Right lobe of liver (tissue), 6 donors: ENCODE measurements at regions not wholly inside any gene's neighbourhood (a gene's known extent, or its start where the extent isn't known, plus 50 kb on each side); places are given as distances from the start of the nearest gene placed in this dataset.
"Not testable (repeated sequence)": the region's sequence is repeated elsewhere in the genome, so short reads cannot be mapped to it uniquely, and the experiment has no call there.

Experiments
- ATAC-seq, 4 donors: fragments of 200-7000 bp; cut with Tn5 transposase; one replicate each; pipeline ENCODE4 v1.9.1; 2020; ENCODE audit warnings: mild to moderate bottlenecking in 4 of 4, moderate library complexity in 4 of 4
- DNase-seq, 3 donors: peaks; one replicate each; pipeline ENCODE4 v3.0.0-alpha.2; 2020
- H3K27ac ChIP-seq, 3 donors: fragments of 200-600 bp; one replicate each; pipeline ENCODE4 v1.8.0; 2022
- H3K27me3 ChIP-seq, 2 donors: fragments of 200-600 bp; one replicate each; pipeline ENCODE4 v1.8.0; 2022
- H3K36me3 ChIP-seq, 4 donors: fragments of 200-600 bp; sonication (generic) in 1 of 4; one replicate each; pipeline versions ENCODE4 v1.5.1 to v1.8.0; 2017 to 2022; ENCODE audit warnings: control low read depth in 1 of 4
- H3K4me1 ChIP-seq, 4 donors: fragments of 200-600 bp; sonication (generic) in 1 of 4; one replicate each; pipeline versions ENCODE4 v1.5.1 to v1.8.0; 2017 to 2022; ENCODE audit warnings: control low read depth in 1 of 4
- H3K4me3 ChIP-seq, 3 donors: fragments of 200-600 bp; one replicate each; pipeline ENCODE4 v1.8.0; 2022
- H3K9me3 ChIP-seq, 4 donors: fragments of 200-600 bp; sonication (generic) in 1 of 4; one replicate each; pipeline versions ENCODE4 v1.5.1 to v1.8.0; 2017 to 2022; ENCODE audit warnings: control low read depth in 1 of 4
- CTCF ChIP-seq, 4 donors: fragments of 200-600 bp in 3 of 4; fragments of 450-650 bp in 1 of 4; IDR thresholded peaks; one replicate each; pipeline versions ENCODE4 v1.5.1 to v1.8.0; 2016 to 2022; ENCODE audit warnings: antibody characterized with exemption in 4 of 4, mild to moderate bottlenecking in 2 of 4
- POLR2A ChIP-seq: fragments of 450-650 bp; IDR thresholded peaks from one replicate; pipeline ENCODE4 v1.6.1; 2017; ENCODE audit warnings: antibody characterized with exemption, mild to moderate bottlenecking
- WGBS: methylation state at CpG from one replicate; pipeline ENCODE4 v1.1.6; 2018; ENCODE audit warnings: low coverage, low lambda C conversion rate; ENCODE audit not compliant: insufficient coverage; ENCODE audit errors: missing lambda C conversion rate; 5-methylcytosine and 5-hydroxymethylcytosine counted together
- intact Hi-C, 2 donors: fragments of 100-400 bp; cut with DNase I; formaldehyde crosslinking; loops; one replicate each; pipeline versions ENCODE4 v1.11.2 to v1.14.1; 2022
- donor health status: DM: no; HTN: yes; CAD: no.
- donor health status: DM: no; HTN: no; CAD: no.
- donor health status: DM: no; HTN: no; CAD: no.
- donor health status: DM: no; HTN: yes; CAD: no.
- donor health status: DM: no; HTN: yes; CAD: no.

- 19% methylated on average over 8 of the region's 29 CpGs for WGBS
- Histone ChIP-seq H3K27me3 (no peaks in the 10 kb centered on the region), H3K4me1 (no peaks in the 10 kb centered on the region), H3K36me3 (no peaks in the 10 kb centered on the region), H3K9me3 (no peaks in the 10 kb centered on the region), H3K27ac (no peak overlapping the region), H3K4me3 (no peak overlapping the region)
- no peak for DNase-seq
- intact Hi-C loops = no loop called here
- TF ChIP-seq CTCF (IDR thresholded peaks at IDR 0.05) = no peak
- TF ChIP-seq POLR2A = no peak
- no peak for ATAC-seq
Measured at GRCh38 chr20:26276554-26277210, 580.0 kb upstream of the ZNF337 start.

- WGBS = 62% methylated on average over 3 of the region's 3 CpGs
- not testable (repeated sequence) for ATAC-seq
Measured at GRCh38 chr20:26268762-26269161, 572.1 kb upstream of the ZNF337 start.

GRCh38 chr20:26260925-26261324 is 564.3 kb upstream of the ZNF337 start:
- H3K27me3 ChIP-seq, H3K36me3 ChIP-seq, H3K9me3 ChIP-seq, H3K4me3 ChIP-seq, DNase-seq, H3K4me1 ChIP-seq, intact Hi-C loops, ATAC-seq, H3K27ac ChIP-seq: not testable (repeated sequence)
- WGBS = 24% methylated on average over 2 of the region's 2 CpGs

More at GRCh38 chr20:26268762-26269161, 572.1 kb upstream of the ZNF337 start:
- H3K9me3 ChIP-seq, H3K4me1 ChIP-seq, H3K36me3 ChIP-seq, H3K27me3 ChIP-seq, intact Hi-C loops, H3K27ac ChIP-seq, H3K4me3 ChIP-seq, DNase-seq: not testable (repeated sequence)

GRCh38 chr20:26252311-26252975 is 555.8 kb upstream of the ZNF337 start:
- H3K27ac ChIP-seq, intact Hi-C loops, ATAC-seq, H3K4me1 ChIP-seq, H3K27me3 ChIP-seq, H3K4me3 ChIP-seq, DNase-seq, H3K9me3 ChIP-seq, H3K36me3 ChIP-seq: not testable (repeated sequence)
- WGBS = 37% methylated on average over 4 of the region's 8 CpGs

- H3K36me3 ChIP-seq, intact Hi-C loops, H3K4me1 ChIP-seq, H3K4me3 ChIP-seq, ATAC-seq, H3K27me3 ChIP-seq, H3K27ac ChIP-seq, H3K9me3 ChIP-seq, DNase-seq: not testable (repeated sequence)
- 67% methylated on average over 5 of the region's 29 CpGs for WGBS
Measured at GRCh38 chr20:26251376-26251775, 554.7 kb upstream of the ZNF337 start.

GRCh38 chr20:26250249-26251114 is 553.8 kb upstream of the ZNF337 start:
- not testable (repeated sequence) for DNase-seq
- 68% methylated on average over 10 of the region's 26 CpGs for WGBS

GRCh38 chr20:26243731-26244130 is 547.1 kb upstream of the ZNF337 start:
- intact Hi-C loops = no loop called here
- ATAC-seq = no peak
- Histone ChIP-seq H3K27ac (no peak overlapping the region), H3K4me1 (no peaks in the 10 kb centered on the region), H3K27me3 (no peaks in the 10 kb centered on the region), H3K4me3 (no peak overlapping the region), H3K36me3 (no peaks in the 10 kb centered on the region), H3K9me3 (no peaks in the 10 kb centered on the region)
- no peak for TF ChIP-seq CTCF (IDR thresholded peaks at IDR 0.05)
- TF ChIP-seq POLR2A = no peak
- DNase-seq = no peak
- WGBS = 59% methylated on average over 4 of the region's 4 CpGs

More at GRCh38 chr20:26250249-26251114, 553.8 kb upstream of the ZNF337 start:
- H3K9me3 ChIP-seq, H3K4me3 ChIP-seq, H3K4me1 ChIP-seq, ATAC-seq, H3K27me3 ChIP-seq, H3K27ac ChIP-seq, intact Hi-C loops, H3K36me3 ChIP-seq: not testable (repeated sequence)

GRCh38 chr20:26220609-26221008 is 524.0 kb upstream of the ZNF337 start:
- H3K27ac ChIP-seq, intact Hi-C loops, H3K4me1 ChIP-seq, H3K27me3 ChIP-seq, ATAC-seq, H3K36me3 ChIP-seq, H3K4me3 ChIP-seq, H3K9me3 ChIP-seq, DNase-seq: not testable (repeated sequence)
- WGBS = 36% methylated on average over 1 of the region's 1 CpG

GRCh38 chr20:26219546-26219945 is 522.9 kb upstream of the ZNF337 start:
- H3K27me3 ChIP-seq, H3K36me3 ChIP-seq, DNase-seq, H3K4me1 ChIP-seq, H3K9me3 ChIP-seq, H3K27ac ChIP-seq, intact Hi-C loops, H3K4me3 ChIP-seq: not testable (repeated sequence)
- ATAC-seq = peak in 1 of 4 donors; percentile 22
- WGBS = 47% methylated on average over 3 of the region's 3 CpGs
